IMR-90 (cell line): ENCODE measurements at regions not wholly inside any gene's neighbourhood (a gene's known extent, or its start where the extent isn't known, plus 50 kb on each side); places are given as distances from the start of the nearest gene placed in this dataset.

Source experiments
- ATAC-seq: fragments of 200-7000 bp; cut with Tn5 transposase; 2 replicates; pipeline ENCODE4 v1.9.1; 2020; ENCODE audit warnings: low read depth, mild to moderate bottlenecking, moderate library complexity
- BruUV-seq: library from RNA; stranded (reverse); fragments of 400-500 nt; replicated peaks from 2 replicates; lab custom pipeline; 2021; lab: Mats Ljungman, UMichigan
- CTCF ChIA-PET: fragments of 300-600 bp; formaldehyde crosslinking; extraction: SDS; loops from one replicate; lab custom pipeline; 2021; ENCODE audit warnings: antibody characterized with exemption; lab: Yijun Ruan, JAX
- POLR2A ChIA-PET: fragments of 300-600 bp; sonication (Branson Sonifier 250); formaldehyde crosslinking; loops from one replicate; lab custom pipeline; 2022; ENCODE audit warnings: antibody characterized with exemption; ENCODE audit not compliant: unreplicated experiment; lab: Charles Lee
- DNase-seq: peaks from one replicate; pipeline ENCODE4 v3.0.0; 2013
- H2AFZ ChIP-seq: replicated peaks from 2 replicates; pipeline ENCODE3; 2013; ENCODE audit warnings: low read length, mild to moderate bottlenecking; ENCODE audit not compliant: poor library complexity
- H2AK5ac ChIP-seq: 2 replicates; pipeline ENCODE4 v1.6.1; 2013; ENCODE audit warnings: low read depth, low read length, inconsistent platforms
- H2AK9ac ChIP-seq: replicated peaks from 2 replicates; pipeline ENCODE3; 2013; ENCODE audit warnings: mild to moderate bottlenecking, low read depth, low read length, moderate library complexity; ENCODE audit not compliant: poor library complexity
- H2BK120ac ChIP-seq: 2 replicates; pipeline ENCODE4 v1.6.1; 2013; ENCODE audit warnings: low read depth, low read length, inconsistent platforms
- H2BK15ac ChIP-seq: 3 replicates; pipeline ENCODE4 v1.6.1; 2013; ENCODE audit warnings: low read depth, low read length, inconsistent platforms
- H2BK20ac ChIP-seq: 2 replicates; pipeline ENCODE4 v1.6.1; 2013; ENCODE audit warnings: low read depth, mild to moderate bottlenecking, inconsistent platforms, low read length, moderate library complexity
- H2BK5ac ChIP-seq: 2 replicates; pipeline ENCODE4 v1.6.1; 2013; ENCODE audit warnings: mild to moderate bottlenecking, low read depth, low read length, inconsistent platforms; ENCODE audit not compliant: poor library complexity, severe bottlenecking
- H3K14ac ChIP-seq: replicated peaks from 2 replicates; pipeline ENCODE4 v1.6.1; 2013; ENCODE audit warnings: low read depth, low read length, inconsistent platforms
- H3K18ac ChIP-seq: 2 replicates; pipeline ENCODE4 v1.6.1; 2013; ENCODE audit warnings: low read depth, low read length, control low read depth
- H3K23ac ChIP-seq: 2 replicates; pipeline ENCODE4 v1.6.1; 2013; ENCODE audit warnings: low read depth, low read length, inconsistent platforms
- H3K27ac ChIP-seq: 2 replicates; pipeline ENCODE4 v1.5.1; 2013; ENCODE audit warnings: mild to moderate bottlenecking, control low read depth, low read length; ENCODE audit not compliant: insufficient read depth
- H3K27me3 ChIP-seq: 2 replicates; pipeline ENCODE4 v1.6.1; 2013; ENCODE audit warnings: low read length; ENCODE audit not compliant: control insufficient read depth, insufficient read depth
- H3K36me3 ChIP-seq: 2 replicates; pipeline ENCODE4 v1.6.1; 2013; ENCODE audit warnings: low read length, mixed read lengths; ENCODE audit not compliant: control insufficient read depth, insufficient read depth
- H3K4ac ChIP-seq: 2 replicates; pipeline ENCODE4 v1.6.1; 2013; ENCODE audit warnings: low read depth, low read length, inconsistent platforms
- H3K4me1 ChIP-seq: 2 replicates; pipeline ENCODE4 v1.6.1; 2013; ENCODE audit warnings: low read length, mixed read lengths; ENCODE audit not compliant: control insufficient read depth, insufficient read depth
- H3K4me2 ChIP-seq: 2 replicates; pipeline ENCODE4 v1.6.1; 2013; ENCODE audit warnings: low read depth, mild to moderate bottlenecking, control low read depth, low read length, moderate library complexity
- H3K4me3 ChIP-seq: 2 replicates; pipeline ENCODE4 v1.5.1; 2013; ENCODE audit warnings: low read depth, mild to moderate bottlenecking, control low read depth, low read length, moderate library complexity; ENCODE audit not compliant: insufficient read depth
- H3K56ac ChIP-seq: 2 replicates; pipeline ENCODE4 v1.6.1; 2013; ENCODE audit warnings: low read length, inconsistent platforms; ENCODE audit not compliant: insufficient read depth; ENCODE audit errors: extremely low read depth
- H3K79me1 ChIP-seq, 2 experiments: 2 replicates each; pipeline ENCODE4 v1.6.1; 2013; ENCODE audit warnings: low read length in 2 of 2, inconsistent platforms in 1 of 2, low read depth in 1 of 2
- H3K9ac ChIP-seq: 2 replicates; pipeline ENCODE4 v1.6.1; 2013; ENCODE audit warnings: low read depth, low read length, control low read depth
- H3K9me1 ChIP-seq: 2 replicates; pipeline ENCODE4 v1.6.1; 2013; ENCODE audit warnings: low read length, inconsistent platforms; ENCODE audit not compliant: insufficient read depth
- H3K9me3 ChIP-seq: 2 replicates; pipeline ENCODE4 v1.6.1; 2013; ENCODE audit warnings: low read length; ENCODE audit not compliant: control insufficient read depth, insufficient read depth
- H4K20me1 ChIP-seq: 2 replicates; pipeline ENCODE4 v1.6.1; 2013; ENCODE audit warnings: low read length, inconsistent platforms; ENCODE audit not compliant: insufficient read depth
- H4K5ac ChIP-seq: 2 replicates; pipeline ENCODE4 v1.6.1; 2013; ENCODE audit warnings: mild to moderate bottlenecking, low read depth, low read length, control low read depth
- H4K8ac ChIP-seq, 2 experiments: 2 replicates each; pipeline ENCODE4 v1.6.1; 2013; ENCODE audit warnings: low read depth in 2 of 2, low read length in 2 of 2, control low read depth in 1 of 2, inconsistent platforms in 1 of 2
- H4K91ac ChIP-seq: 2 replicates; pipeline ENCODE4 v1.6.1; 2013; ENCODE audit warnings: low read depth, low read length, inconsistent platforms; ENCODE audit not compliant: insufficient read depth
- POLR2A ChIP-seq: IDR thresholded peaks from 2 replicates; pipeline ENCODE4 v1.6.1; 2012; ENCODE audit warnings: mild to moderate bottlenecking, low read depth, low read length
- dilution Hi-C: fragments of 300-500 bp; cut with HindIII; formaldehyde crosslinking; loops from one replicate; pipeline ENCODE4 v1.14.3; 2018; ENCODE audit warnings: low sequenced_read_pairs; ENCODE audit not compliant: unreplicated experiment
- in situ Hi-C: fragments of 300-500 bp; cut with MboI; formaldehyde crosslinking; loops from 3 replicates; pipeline ENCODE4 v1.14.3; 2019; ENCODE audit warnings: low sequenced_read_pairs, inconsistent platforms, mixed read lengths
- intact Hi-C: fragments of 100-400 bp; cut with micrococcal nuclease; formaldehyde crosslinking; loops from 2 replicates; pipeline ENCODE4 v1.10.0; 2022

GRCh38 chr14:48553443-48553842, 878.0 kb upstream of the MDGA2 start:
- H4K20me1 ChIP-seq, result no peaks in the 10 kb centered on the region
- H3K4me3 ChIP-seq, result no peak overlapping the region
- no peak overlapping the region for H2AFZ ChIP-seq
- ChIA-PET POLR2A (no interaction called here), CTCF (no interaction called here)
- in situ Hi-C loops, result no loop called here
- no peak overlapping the region for H2BK15ac ChIP-seq
- H3K23ac ChIP-seq, result no peak overlapping the region
- no peak overlapping the region for H3K4ac ChIP-seq
- no peak overlapping the region for H3K4me2 ChIP-seq
- BruUV-seq, result no TSS peak
- H2BK5ac ChIP-seq, result no peak overlapping the region
- H3K9me1 ChIP-seq, result no peaks in the 10 kb centered on the region
- no peak overlapping the region for H2AK5ac ChIP-seq
- ATAC-seq (no peak), DNase-seq (no peak)
- H4K91ac ChIP-seq, result no peak overlapping the region
- H3K4me1 ChIP-seq, result no peaks in the 10 kb centered on the region
- no peak overlapping the region for H3K9ac ChIP-seq
- H3K27ac ChIP-seq, result no peak overlapping the region
- H3K79me1 ChIP-seq, result no peaks in the 10 kb centered on the region
- no peak overlapping the region for H2BK20ac ChIP-seq
- H4K8ac ChIP-seq, result no peak overlapping the region
- dilution Hi-C loops, result no loop called here
- H3K18ac ChIP-seq, result no peak overlapping the region
- no peak overlapping the region for H2BK120ac ChIP-seq
- H3K27me3 ChIP-seq, result no peaks in the 10 kb centered on the region
- no peak overlapping the region for H2AK9ac ChIP-seq
- intact Hi-C loops, result no loop called here
- H3K9me3 ChIP-seq, result peaks cover 5% of the 10 kb centered on the region; the same call in 1 of the 2 replicates
- H3K36me3 ChIP-seq, result no peaks in the 10 kb centered on the region
- TF ChIP-seq POLR2A, result no peak
- H3K56ac ChIP-seq, result no peak overlapping the region
- H4K5ac ChIP-seq, result no peak overlapping the region
- no peak overlapping the region for H3K14ac ChIP-seq
